GM18861 (cell line): ENCODE measurements at regions not wholly inside any gene's neighbourhood (a gene's known extent, or its start where the extent isn't known, plus 50 kb on each side); places are given as distances from the start of the nearest gene placed in this dataset.

Experiments
- ATAC-seq: cut with Tn5 transposase; IDR thresholded peaks from one replicate; pipeline ENCODE4 v1.9.1; 2021; ENCODE audit not compliant: unreplicated experiment

DNA sequence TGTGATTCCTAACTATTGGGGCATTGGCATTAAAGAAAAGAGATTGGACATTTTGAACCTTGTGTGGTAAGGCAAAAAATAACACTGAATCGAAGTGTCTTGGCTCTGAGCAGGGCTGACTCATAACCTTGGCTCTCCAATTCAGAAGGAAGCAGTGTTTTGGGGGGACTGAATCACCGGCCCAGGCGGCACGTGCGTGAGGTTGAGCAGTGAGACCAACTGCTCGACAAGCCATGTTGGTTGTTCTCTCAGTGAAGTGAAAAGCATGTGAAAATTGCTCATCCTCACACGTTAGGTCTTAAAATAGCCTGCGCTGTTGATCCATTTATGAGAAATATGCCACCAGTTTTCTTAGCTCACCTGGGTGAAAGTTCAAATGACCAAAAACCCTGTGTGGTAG, 137.8 kb upstream of the SPACA1 start:
- no peak for ATAC-seq

DNA sequence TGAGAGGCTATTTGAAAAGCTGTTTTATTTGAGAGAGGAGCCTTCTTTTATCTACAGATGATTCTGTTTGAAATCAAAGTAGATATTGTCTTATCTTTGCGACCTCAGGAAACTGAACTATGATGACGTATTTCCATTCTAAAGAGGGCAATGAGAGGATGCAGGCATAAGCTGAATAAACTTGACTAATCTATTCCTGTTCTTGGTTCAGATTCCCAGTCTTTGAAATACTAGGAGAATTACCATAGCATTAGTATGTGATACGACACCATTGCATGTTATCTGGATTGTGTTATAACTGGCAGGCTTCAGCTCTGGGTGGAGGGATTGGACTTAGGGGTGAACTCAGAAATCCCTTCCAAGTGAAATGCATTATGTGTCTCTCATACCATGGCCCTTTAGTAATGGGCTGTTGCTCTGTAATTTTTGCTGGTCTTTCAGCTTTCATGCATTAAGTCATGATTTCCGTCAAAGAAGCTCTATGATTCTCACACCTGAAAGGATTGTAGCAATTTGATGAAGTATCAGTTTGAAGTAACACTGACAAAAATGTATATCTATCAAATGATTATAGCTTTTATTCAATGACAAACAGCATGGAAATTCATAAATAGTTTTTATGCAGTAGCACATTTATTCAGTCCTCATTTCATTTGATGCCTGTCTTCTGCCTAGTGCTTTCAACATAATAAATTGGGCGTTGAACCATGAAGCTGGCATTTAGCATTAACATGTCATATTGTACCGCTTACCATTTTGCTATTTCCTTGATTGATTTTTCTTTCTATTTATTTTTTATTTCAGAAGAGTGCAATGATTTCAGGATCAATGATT, 138.4 kb upstream of the SPACA1 start:
- ATAC-seq = no peak

DNA sequence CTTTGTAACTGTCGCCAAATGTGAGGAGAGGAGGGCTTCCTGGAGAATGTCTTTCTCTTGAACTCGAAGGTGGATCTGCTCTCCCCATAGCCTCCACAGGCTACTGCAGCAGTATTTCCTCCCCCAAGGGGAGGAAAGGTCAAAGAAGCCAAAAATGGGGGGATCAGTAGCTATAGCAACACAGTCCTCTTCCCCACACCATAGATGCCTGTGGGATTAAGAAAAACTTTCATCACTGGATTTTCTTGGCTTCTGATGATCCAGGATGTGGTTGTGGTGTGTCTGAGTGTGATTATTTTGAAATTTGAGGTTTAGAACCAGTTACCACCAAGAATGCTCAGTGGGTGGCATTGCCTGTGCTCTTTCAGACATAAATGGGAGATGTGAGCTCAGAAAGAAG, 140.1 kb upstream of the SPACA1 start:
- peak; percentile 31 for ATAC-seq

DNA sequence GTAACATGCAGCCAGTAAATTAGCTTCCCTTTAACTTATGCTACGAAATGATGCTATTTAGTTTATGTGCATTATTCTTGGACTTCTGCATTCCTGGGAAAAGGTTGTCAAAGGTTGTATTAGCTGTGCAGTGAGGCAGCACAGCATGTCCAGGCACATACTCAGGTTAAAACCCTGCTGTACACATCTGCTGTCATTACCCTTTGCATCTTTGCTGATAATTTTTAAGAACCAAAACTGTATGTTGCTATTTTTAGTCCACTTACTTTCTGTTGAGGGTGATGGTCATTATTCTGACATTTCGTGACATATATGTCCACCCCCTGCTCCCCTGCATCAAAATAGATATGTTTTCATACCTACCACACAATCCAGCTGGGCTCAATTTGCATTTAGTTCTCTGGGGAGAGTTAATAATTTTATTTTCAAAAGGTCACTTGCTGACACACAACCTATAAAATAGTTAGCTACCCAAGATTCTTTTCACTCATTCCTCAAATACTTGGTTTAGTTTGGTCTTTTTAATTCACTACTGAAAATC, 142.5 kb upstream of the SPACA1 start:
- ATAC-seq = peak; percentile 90

- ATAC-seq = no peak
Observed at GRCh38 chr6:87904011-87904410, 143.6 kb upstream of the SPACA1 start.

DNA sequence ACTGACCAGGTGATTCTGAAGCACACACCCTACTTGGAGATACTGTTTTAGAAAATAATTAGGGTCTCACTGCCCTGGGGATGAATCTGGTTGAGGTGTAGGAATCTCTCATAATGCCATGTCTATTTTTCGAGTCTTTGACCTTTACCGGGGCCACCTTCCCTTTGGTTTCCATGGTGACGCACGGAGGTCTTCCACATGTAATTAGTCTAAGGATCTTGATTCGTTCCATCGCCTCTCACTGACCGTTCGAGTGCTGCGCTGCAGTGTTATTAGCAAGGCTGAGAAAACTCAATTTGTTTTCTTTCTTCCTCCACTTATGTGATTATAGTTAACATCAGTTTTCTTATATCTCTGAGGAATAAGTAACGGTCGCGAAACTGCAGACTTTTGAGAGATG, 144.3 kb upstream of the SPACA1 start:
- no peak for ATAC-seq

GRCh38 chr6:87902383-87902782, 145.3 kb upstream of the SPACA1 start:
- no peak for ATAC-seq

DNA sequence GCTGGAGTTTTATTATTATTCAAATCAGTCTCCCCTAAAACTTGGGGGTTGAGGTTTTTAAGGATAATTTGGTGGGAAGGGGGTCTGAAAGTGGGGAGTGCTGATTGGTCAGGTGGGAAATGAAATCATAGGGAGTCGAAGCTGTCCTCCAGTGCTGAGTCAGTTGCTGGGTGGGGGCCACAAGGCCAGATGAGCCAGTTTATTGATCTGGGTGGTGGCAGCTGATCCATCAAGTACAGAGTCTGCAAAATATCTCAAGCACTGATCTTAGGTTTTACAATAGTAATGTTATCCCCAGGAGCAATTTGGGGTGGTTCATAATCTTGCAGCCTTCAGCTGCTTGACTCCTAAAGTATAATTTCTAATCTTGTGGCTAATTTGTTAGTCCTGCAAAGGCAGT, 146.0 kb upstream of the SPACA1 start:
- no peak for ATAC-seq

- no peak for ATAC-seq
Observed at GRCh38 chr6:87900160-87900698, 147.4 kb upstream of the SPACA1 start.

DNA sequence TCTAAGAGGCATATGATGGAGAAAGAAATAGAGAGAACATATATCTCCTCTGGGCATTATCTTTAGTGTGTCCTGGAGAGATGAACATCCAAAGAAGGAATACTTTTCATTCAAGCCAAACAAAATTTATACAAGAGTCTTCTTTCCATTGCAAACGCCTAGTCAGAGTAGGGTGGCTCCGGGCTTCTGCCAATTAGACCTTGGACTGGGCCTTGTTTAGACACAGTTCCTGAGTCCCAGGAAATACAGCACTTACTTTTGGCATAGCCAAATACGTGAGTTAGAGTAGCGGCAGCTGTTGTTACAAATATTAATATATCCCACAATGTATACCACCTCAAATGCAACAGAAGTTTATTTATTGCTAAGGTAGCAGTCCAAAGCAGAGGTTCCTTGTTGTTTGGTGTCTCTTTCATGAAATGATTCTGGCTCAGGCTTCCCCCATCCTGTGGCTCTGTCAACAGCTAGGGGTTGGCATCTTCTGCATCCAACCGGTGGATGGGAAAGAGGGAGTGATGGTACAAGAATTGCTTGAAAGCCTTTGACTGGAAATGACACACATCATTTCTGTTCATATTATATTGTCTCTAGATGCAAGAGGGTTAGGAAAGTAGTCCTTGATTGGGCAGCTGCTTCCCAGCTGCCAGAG, 148.0 kb upstream of the SPACA1 start:
- ATAC-seq = no peak

DNA sequence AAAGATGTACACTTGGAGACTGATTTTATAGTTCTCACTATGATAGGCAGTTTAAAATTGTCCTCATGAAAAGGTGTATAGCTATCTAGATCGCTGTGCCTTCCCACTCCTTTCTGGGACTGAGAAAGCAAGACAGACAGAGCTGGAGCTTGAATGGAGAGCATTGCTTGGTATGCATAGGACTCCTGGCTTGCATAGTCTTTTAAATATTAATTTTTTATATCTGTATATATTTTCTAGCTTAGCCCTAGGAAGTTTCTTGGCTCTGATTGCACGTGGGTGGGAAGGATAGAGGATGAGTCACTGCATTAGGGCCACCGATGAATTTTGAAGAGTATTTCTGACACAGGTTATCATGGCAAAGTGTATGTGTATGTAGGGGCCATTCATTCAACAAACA, 150.0 kb upstream of the SPACA1 start:
- ATAC-seq = no peak

DNA sequence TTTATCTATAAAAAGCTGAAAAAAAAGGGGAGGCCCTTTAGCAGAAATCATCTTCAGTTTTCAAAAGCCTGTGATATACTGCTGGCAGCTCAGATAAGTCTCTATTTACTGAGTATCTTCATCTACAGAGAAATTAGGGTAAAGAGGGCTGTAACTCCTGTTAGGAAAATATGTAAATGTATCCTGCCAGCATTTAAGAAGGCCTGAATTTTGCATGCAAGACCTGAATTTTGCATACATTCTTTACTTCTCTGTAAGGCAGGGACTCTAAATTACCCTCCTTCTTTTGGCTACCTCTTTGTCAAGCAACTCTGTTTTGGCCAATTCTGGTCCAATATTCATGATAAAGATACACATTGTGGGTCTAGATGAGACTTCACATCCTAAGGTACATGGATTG, 150.6 kb upstream of the SPACA1 start:
- no peak for ATAC-seq

DNA sequence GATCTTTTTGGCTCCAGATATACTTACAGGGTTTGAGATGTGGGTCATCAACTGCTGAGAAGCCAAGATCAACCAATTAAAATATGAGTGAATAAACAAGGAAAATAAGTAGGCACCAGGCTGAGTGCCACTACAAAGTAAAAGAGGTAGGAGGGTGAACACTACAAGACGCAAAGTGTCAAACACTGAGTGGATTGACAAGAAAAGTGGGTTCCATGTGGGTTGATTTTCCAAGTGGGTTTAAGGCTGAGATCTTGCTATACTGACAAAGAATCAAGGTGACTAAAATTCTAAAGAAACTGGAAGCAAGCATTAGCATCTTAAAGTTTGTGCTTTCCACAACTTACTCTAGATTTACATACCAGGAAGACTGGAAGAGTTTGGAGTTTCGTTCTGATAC, 160.4 kb upstream of the SPACA1 start:
- no peak for ATAC-seq

DNA sequence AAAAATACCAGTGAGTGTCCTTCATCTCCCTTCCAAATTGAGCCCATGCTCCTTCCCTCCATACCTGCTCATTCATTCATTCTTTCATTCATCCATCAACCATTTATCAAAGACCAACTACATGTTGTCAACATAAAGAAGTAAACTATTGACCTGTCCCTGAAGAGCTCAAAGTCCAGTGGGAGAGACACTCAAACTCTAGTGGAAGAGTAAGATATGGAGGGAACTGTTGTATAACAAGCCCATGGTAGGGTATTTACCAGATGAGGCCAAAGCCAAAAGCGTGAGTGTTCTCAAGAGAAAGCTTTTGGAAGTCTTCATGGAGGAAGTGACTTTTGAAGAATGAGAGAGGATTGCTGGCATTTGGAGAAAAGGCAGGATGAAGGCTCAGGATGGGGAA, 163.4 kb upstream of the SPACA1 start:
- no peak for ATAC-seq

DNA sequence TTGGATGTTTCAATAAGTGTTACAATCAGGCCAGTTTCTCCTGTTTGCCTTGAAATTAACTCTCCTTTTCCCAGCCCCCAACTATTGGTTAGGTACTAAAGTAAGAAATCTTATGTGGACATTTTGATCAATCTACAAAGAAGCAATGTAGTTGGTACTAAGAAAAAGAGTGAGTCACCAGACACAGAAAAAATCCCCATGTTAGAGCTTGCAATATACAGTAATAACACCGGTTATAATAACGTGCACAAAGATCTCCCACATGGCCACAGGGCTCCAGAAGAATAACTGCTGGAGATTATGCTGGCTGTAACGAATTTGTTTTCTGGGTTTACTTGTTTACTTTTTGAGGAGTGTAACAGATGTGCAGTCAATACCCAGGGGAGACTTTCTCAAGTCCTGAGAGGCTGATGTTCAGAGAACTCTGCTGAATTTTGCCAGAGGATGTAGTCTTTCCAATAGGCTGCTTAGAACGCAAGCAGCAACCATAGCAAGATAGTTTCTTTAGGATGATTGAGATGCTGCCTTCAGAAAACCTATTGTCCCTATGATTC, 166.2 kb upstream of the SPACA1 start:
- ATAC-seq = no peak

- ATAC-seq = peak; percentile 70
Observed at GRCh38 chr6:87879132-87879861, 168.3 kb upstream of the SPACA1 start.

DNA sequence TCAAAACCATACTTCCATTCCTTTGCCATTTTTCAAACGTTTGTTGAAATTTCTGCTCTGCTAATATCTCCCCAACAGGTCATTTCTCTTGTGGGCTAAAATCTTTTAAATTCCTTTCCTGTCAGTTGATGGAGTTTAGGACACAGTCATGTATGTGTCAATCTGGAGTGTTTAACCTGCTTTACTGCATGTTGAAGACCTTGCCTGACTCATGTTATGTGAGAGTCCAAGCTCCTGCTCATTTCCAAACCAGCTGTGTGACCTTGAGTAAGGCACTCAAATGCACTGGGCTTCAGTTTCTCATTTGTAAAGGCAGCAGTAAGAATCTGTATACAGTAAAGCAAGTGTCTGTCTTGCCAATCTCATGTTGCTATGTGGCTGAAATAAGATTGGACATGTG, 171.9 kb upstream of the SPACA1 start:
- ATAC-seq = no peak

- no peak for ATAC-seq
Observed at GRCh38 chr6:87873556-87873955, 171.5 kb upstream of the AKIRIN2 start.

DNA sequence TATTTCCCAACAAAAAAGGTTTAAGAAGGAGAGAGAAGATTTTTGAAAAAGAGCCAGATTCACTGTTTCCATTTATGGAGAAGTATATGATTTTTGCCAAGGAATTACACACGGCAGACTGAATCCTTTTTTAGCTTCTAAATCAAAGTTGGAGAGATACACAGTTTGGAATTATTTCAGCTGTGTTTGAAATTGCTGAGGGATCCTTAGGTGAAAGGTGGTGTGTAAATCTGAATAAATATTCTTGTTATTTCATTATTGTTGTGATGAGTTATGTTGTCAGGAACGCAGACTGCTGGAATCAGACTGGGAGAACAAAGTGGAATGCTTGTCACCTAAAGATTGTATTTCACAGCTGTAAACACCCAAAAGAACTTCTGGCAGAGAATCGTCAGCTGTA, 168.5 kb upstream of the AKIRIN2 start:
- ATAC-seq = no peak

- ATAC-seq = no peak
Observed at GRCh38 chr6:87869064-87869905, 167.3 kb upstream of the AKIRIN2 start.
